Astrocyte (in vitro differentiated cells and primary cell): ENCODE measurements at regions not wholly inside any gene's neighbourhood (a gene's known extent, or its start where the extent isn't known, plus 50 kb on each side); places are given as distances from the start of the nearest gene placed in this dataset.

Experiments used
- DNase-seq: peaks from one replicate; pipeline ENCODE4 v3.0.0-alpha.2; 2010; ENCODE audit warnings: low read depth
- FAIRE-seq: peaks from 2 replicates; lab custom pipeline; 2011; peaks lifted over from hg19 to GRCh38; lab: Jason Lieb, UNC
- H2AFZ ChIP-seq: 2 replicates; pipeline ENCODE4 v1.6.0; 2012; ENCODE audit warnings: low read depth, low read length, inconsistent platforms
- H3K27ac ChIP-seq: 2 replicates; pipeline ENCODE4 v1.5.1; 2011; ENCODE audit warnings: low read depth, low read length, inconsistent platforms
- H3K27me3 ChIP-seq: 2 replicates; pipeline ENCODE4 v1.6.0; 2011; ENCODE audit warnings: low read length, inconsistent platforms; ENCODE audit not compliant: insufficient read depth
- H3K36me3 ChIP-seq: 2 replicates; pipeline ENCODE4 v1.5.1; 2011; ENCODE audit warnings: low read length, inconsistent platforms; ENCODE audit not compliant: insufficient read depth
- H3K4me1 ChIP-seq: 2 replicates; pipeline ENCODE4 v1.5.1; 2011; ENCODE audit warnings: low read length, inconsistent platforms; ENCODE audit not compliant: insufficient read depth
- H3K4me2 ChIP-seq: 2 replicates; pipeline ENCODE4 v1.6.0; 2012; ENCODE audit warnings: low read length, inconsistent platforms
- H3K4me3 ChIP-seq: 2 replicates; pipeline ENCODE4 v1.5.1; 2011; ENCODE audit warnings: low read depth, mild to moderate bottlenecking, low read length, inconsistent platforms; ENCODE audit not compliant: insufficient read depth
- H3K79me2 ChIP-seq: 2 replicates; pipeline ENCODE4 v1.6.0; 2012; ENCODE audit warnings: mild to moderate bottlenecking, low read length, inconsistent platforms; ENCODE audit not compliant: insufficient read depth
- H3K9ac ChIP-seq: 2 replicates; pipeline ENCODE4 v1.6.0; 2012; ENCODE audit warnings: mild to moderate bottlenecking, low read length, inconsistent platforms
- H3K9me3 ChIP-seq: 2 replicates; pipeline ENCODE4 v1.5.1; 2012; ENCODE audit warnings: low read depth, mild to moderate bottlenecking, low read length, inconsistent platforms; ENCODE audit not compliant: insufficient read depth
- H4K20me1 ChIP-seq: 2 replicates; pipeline ENCODE4 v1.6.0; 2012; ENCODE audit warnings: low read length, inconsistent platforms; ENCODE audit not compliant: insufficient read depth
- H3K27ac Mint-ChIP-seq: one replicate; pipeline ENCODE4 v1.8.0; 2021; ENCODE audit warnings: mild to moderate bottlenecking, mixed read lengths; ENCODE audit not compliant: unreplicated experiment
- H3K27me3 Mint-ChIP-seq: one replicate; pipeline ENCODE4 v1.8.0; 2021; ENCODE audit warnings: low read depth, mixed read lengths; ENCODE audit not compliant: unreplicated experiment
- H3K36me3 Mint-ChIP-seq: one replicate; pipeline ENCODE4 v1.8.0; 2021; ENCODE audit warnings: low read depth, mixed read lengths; ENCODE audit not compliant: unreplicated experiment
- H3K4me1 Mint-ChIP-seq: one replicate; pipeline ENCODE4 v1.8.0; 2021; ENCODE audit warnings: low read depth, mixed read lengths; ENCODE audit not compliant: unreplicated experiment
- H3K4me3 Mint-ChIP-seq: one replicate; pipeline ENCODE4 v1.8.0; 2021; ENCODE audit warnings: mild to moderate bottlenecking, moderate library complexity, mixed read lengths; ENCODE audit not compliant: unreplicated experiment
- H3K9me3 Mint-ChIP-seq: one replicate; pipeline ENCODE4 v1.8.0; 2021; ENCODE audit warnings: mild to moderate bottlenecking, mixed read lengths; ENCODE audit not compliant: unreplicated experiment
- CTCF ChIP-seq: IDR thresholded peaks from 2 replicates; pipeline ENCODE4 v1.5.1; 2011; ENCODE audit warnings: low read depth, mild to moderate bottlenecking, inconsistent platforms, low read length, moderate library complexity; ENCODE audit not compliant: insufficient read depth
- EZH2 ChIP-seq: IDR thresholded peaks from 2 replicates; pipeline ENCODE4 v1.6.1; 2012; ENCODE audit warnings: mild to moderate bottlenecking, low read length, inconsistent platforms; ENCODE audit not compliant: insufficient read depth

- H2AFZ ChIP-seq = no peak overlapping the region
- H3K27ac ChIP-seq = no peak overlapping the region
- Mint-ChIP-seq H3K9me3 (peaks cover 5% of the 10 kb centered on the region), H3K4me1 (no peaks in the 10 kb centered on the region), H3K36me3 (no peaks in the 10 kb centered on the region), H3K27ac (no peak overlapping the region), H3K27me3 (no peaks in the 10 kb centered on the region), H3K4me3 (no peak overlapping the region)
- DNase-seq = no peak
- H3K79me2 ChIP-seq = no peaks in the 10 kb centered on the region
- no peak for TF ChIP-seq CTCF
- no peak for TF ChIP-seq EZH2
- H3K36me3 ChIP-seq = no peaks in the 10 kb centered on the region
- H3K9ac ChIP-seq = no peak overlapping the region
- no peak for FAIRE-seq
- H3K4me1 ChIP-seq = no peaks in the 10 kb centered on the region
- H3K27me3 ChIP-seq = no peaks in the 10 kb centered on the region
- no peaks in the 10 kb centered on the region for H4K20me1 ChIP-seq
- no peaks in the 10 kb centered on the region for H3K9me3 ChIP-seq
- H3K4me2 ChIP-seq = no peak overlapping the region
- no peak overlapping the region for H3K4me3 ChIP-seq
Observed at GRCh38 chr13:87003265-87003664, 667.9 kb upstream of the SLITRK5 start.

GRCh38 chr13:87005511-87005910, 665.7 kb upstream of the SLITRK5 start:
- Histone ChIP-seq H3K27ac (no peak overlapping the region), H3K4me3 (no peak overlapping the region), H2AFZ (no peak overlapping the region), H3K36me3 (no peaks in the 10 kb centered on the region), H3K9ac (no peak overlapping the region), H4K20me1 (no peaks in the 10 kb centered on the region), H3K4me1 (no peaks in the 10 kb centered on the region), H3K27me3 (no peaks in the 10 kb centered on the region), H3K4me2 (no peak overlapping the region), H3K79me2 (no peaks in the 10 kb centered on the region), H3K9me3 (peaks cover 4% of the 10 kb centered on the region)
- Mint-ChIP-seq H3K27ac (no peak overlapping the region), H3K36me3 (peaks cover 2% of the 10 kb centered on the region), H3K27me3 (no peaks in the 10 kb centered on the region), H3K4me1 (no peaks in the 10 kb centered on the region), H3K9me3 (peaks cover 13% of the 10 kb centered on the region), H3K4me3 (no peak overlapping the region)
- FAIRE-seq = no peak
- DNase-seq = no peak
- TF ChIP-seq CTCF (no peak), EZH2 (no peak)

GRCh38 chr13:87035526-87035925, 635.6 kb upstream of the SLITRK5 start:
- H3K27ac Mint-ChIP-seq = no peak overlapping the region
- H3K27me3 Mint-ChIP-seq = no peaks in the 10 kb centered on the region
- FAIRE-seq (no peak), DNase-seq (no peak)
- peaks cover 3% of the 10 kb centered on the region for H3K4me1 Mint-ChIP-seq
- Histone ChIP-seq H3K27ac (no peak overlapping the region), H3K4me2 (no peak overlapping the region), H3K27me3 (no peaks in the 10 kb centered on the region), H3K9me3 (no peaks in the 10 kb centered on the region), H2AFZ (no peak overlapping the region), H3K36me3 (no peaks in the 10 kb centered on the region), H3K79me2 (no peaks in the 10 kb centered on the region), H3K4me3 (no peak overlapping the region), H4K20me1 (no peaks in the 10 kb centered on the region), H3K4me1 (no peaks in the 10 kb centered on the region), H3K9ac (no peak overlapping the region)
- TF ChIP-seq EZH2 (no peak), CTCF (no peak)
- H3K9me3 Mint-ChIP-seq = no peaks in the 10 kb centered on the region
- H3K36me3 Mint-ChIP-seq = no peaks in the 10 kb centered on the region
- H3K4me3 Mint-ChIP-seq = no peak overlapping the region
